ENCODE measurements at regions not wholly inside any gene's neighbourhood (a gene's known extent, or its start where the extent isn't known, plus 50 kb on each side); places are given as distances from the start of the nearest gene placed in this dataset.

DNA sequence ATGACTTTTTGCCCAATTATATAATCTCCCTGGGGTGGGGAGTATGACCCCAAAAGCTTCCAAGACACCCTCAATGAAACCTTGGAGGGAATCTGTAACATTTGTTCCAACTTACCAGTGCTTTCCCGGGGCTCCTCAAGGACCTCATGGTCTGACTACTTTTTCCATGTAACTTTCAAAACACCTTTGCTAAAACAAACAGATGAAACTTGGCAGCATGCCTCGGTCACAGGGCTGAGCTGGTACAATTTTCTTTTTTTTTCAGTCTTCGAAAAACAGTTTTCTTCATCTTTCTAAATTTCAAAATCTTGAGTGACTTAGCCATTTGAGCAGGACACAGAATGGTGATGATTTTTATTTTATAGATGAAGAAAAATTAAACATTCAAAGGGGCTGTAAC lies 241.2 kb downstream of the BMP7 start:
- H3K27ac ChIP-seq (ENCODE audit: low read depth, low read length, poor library complexity, severe bottlenecking) = no peak overlapping the region
- H3K9ac ChIP-seq (ENCODE audit: low read length) = no peak overlapping the region
- no peaks in the 10 kb centered on the region for H3K9me3 ChIP-seq (ENCODE audit: low read length)
- no peak overlapping the region for H3K4me2 ChIP-seq (ENCODE audit: low read length)
- no peak overlapping the region for H2AFZ ChIP-seq (ENCODE audit: low read length)
- no peaks in the 10 kb centered on the region for H3K79me2 ChIP-seq (ENCODE audit: insufficient read depth, low read length)
- no peaks in the 10 kb centered on the region for H3K4me1 ChIP-seq (ENCODE audit: insufficient read depth, low read length, severe bottlenecking)
- no peaks in the 10 kb centered on the region for H3K27me3 ChIP-seq (ENCODE audit: insufficient read depth, low read length)
- TF ChIP-seq EZH2 (IDR thresholded peaks at IDR 0.05; ENCODE audit: borderline replicate concordance, low read length) = no peak
- no peaks in the 10 kb centered on the region for H3K9me2 ChIP-seq (ENCODE audit: low read depth, low read length)
- H3F3A ChIP-seq (ENCODE audit: insufficient read depth, low read length) = no peaks in the 10 kb centered on the region
- H4K20me1 ChIP-seq (ENCODE audit: insufficient read depth, low read length) = no peaks in the 10 kb centered on the region
- H3K36me3 ChIP-seq (ENCODE audit: insufficient read depth, low read length) = no peaks in the 10 kb centered on the region
- no peak overlapping the region for H3K4me3 ChIP-seq (ENCODE audit: low read depth, low read length, poor library complexity, severe bottlenecking)

- no peaks in the 10 kb centered on the region for H4K20me1 ChIP-seq (ENCODE audit: insufficient read depth, low read length)
- no peaks in the 10 kb centered on the region for H3K79me2 ChIP-seq (ENCODE audit: insufficient read depth, low read length)
- no peak overlapping the region for H3K9ac ChIP-seq (ENCODE audit: low read length)
- no peaks in the 10 kb centered on the region for H3F3A ChIP-seq (ENCODE audit: insufficient read depth, low read length)
- no peaks in the 10 kb centered on the region for H3K27me3 ChIP-seq (ENCODE audit: insufficient read depth, low read length)
- no peak overlapping the region for H3K27ac ChIP-seq (ENCODE audit: low read depth, low read length, poor library complexity, severe bottlenecking)
- H2AFZ ChIP-seq (ENCODE audit: low read length) = no peak overlapping the region
- no peaks in the 10 kb centered on the region for H3K9me3 ChIP-seq (ENCODE audit: low read length)
- no peak for TF ChIP-seq EZH2 (IDR thresholded peaks at IDR 0.05; ENCODE audit: borderline replicate concordance, low read length)
- TF ChIP-seq, protein P1, sequence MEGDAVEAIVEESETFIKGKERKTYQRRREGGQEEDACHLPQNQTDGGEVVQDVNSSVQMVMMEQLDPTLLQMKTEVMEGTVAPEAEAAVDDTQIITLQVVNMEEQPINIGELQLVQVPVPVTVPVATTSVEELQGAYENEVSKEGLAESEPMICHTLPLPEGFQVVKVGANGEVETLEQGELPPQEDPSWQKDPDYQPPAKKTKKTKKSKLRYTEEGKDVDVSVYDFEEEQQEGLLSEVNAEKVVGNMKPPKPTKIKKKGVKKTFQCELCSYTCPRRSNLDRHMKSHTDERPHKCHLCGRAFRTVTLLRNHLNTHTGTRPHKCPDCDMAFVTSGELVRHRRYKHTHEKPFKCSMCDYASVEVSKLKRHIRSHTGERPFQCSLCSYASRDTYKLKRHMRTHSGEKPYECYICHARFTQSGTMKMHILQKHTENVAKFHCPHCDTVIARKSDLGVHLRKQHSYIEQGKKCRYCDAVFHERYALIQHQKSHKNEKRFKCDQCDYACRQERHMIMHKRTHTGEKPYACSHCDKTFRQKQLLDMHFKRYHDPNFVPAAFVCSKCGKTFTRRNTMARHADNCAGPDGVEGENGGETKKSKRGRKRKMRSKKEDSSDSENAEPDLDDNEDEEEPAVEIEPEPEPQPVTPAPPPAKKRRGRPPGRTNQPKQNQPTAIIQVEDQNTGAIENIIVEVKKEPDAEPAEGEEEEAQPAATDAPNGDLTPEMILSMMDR (IDR thresholded peaks at IDR 0.05; ENCODE audit: low read length) = no peak
- H3K4me1 ChIP-seq (ENCODE audit: insufficient read depth, low read length, severe bottlenecking) = no peaks in the 10 kb centered on the region
- no peaks in the 10 kb centered on the region for H3K36me3 ChIP-seq (ENCODE audit: insufficient read depth, low read length)
- H3K4me3 ChIP-seq (ENCODE audit: low read depth, low read length, poor library complexity, severe bottlenecking) = no peak overlapping the region
- H3K9me2 ChIP-seq (ENCODE audit: low read depth, low read length) = no peaks in the 10 kb centered on the region
- no peak overlapping the region for H3K4me2 ChIP-seq (ENCODE audit: low read length)
Measured at GRCh38 chr20:57025666-57026224, 240.7 kb downstream of the BMP7 start.

DNA sequence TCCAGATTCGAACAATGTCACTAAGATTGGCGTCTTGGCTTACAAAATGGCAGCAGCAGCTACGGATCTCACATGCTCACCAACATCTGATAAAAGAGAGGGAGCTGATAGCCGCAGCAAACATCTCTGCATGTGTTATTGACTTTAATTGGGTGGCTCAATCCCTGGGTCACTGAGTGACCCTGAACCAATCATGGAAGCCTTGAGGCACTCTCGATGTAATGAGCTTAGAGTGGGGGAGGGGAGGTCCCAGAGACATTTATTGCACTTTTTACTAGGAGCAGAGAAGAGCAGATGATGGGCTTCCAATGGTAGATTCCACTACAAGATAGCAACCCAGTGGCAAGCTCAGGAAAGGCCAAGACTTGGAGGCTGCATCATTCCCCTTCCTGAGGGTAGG lies 238.7 kb downstream of the BMP7 start:
- Histone ChIP-seq H3F3A (ENCODE audit: insufficient read depth, low read length) (no peaks in the 10 kb centered on the region), H3K9me3 (ENCODE audit: low read length) (no peaks in the 10 kb centered on the region), H3K4me3 (ENCODE audit: low read depth, low read length, poor library complexity, severe bottlenecking) (no peak overlapping the region), H3K4me2 (ENCODE audit: low read length) (no peak overlapping the region), H3K27me3 (ENCODE audit: insufficient read depth, low read length) (0 out of 2 replicates have a peak, but pooled peaks cover 2% of the 10 kb centered on the region), H3K79me2 (ENCODE audit: insufficient read depth, low read length) (no peaks in the 10 kb centered on the region), H3K9me2 (ENCODE audit: low read depth, low read length) (no peaks in the 10 kb centered on the region), H3K9ac (ENCODE audit: low read length) (no peak overlapping the region), H4K20me1 (ENCODE audit: insufficient read depth, low read length) (no peaks in the 10 kb centered on the region), H3K36me3 (ENCODE audit: insufficient read depth, low read length) (no peaks in the 10 kb centered on the region), H2AFZ (ENCODE audit: low read length) (no peak overlapping the region), H3K4me1 (ENCODE audit: insufficient read depth, low read length, severe bottlenecking) (no peaks in the 10 kb centered on the region), H3K27ac (ENCODE audit: low read depth, low read length, poor library complexity, severe bottlenecking) (no peak overlapping the region)
- TF ChIP-seq, protein P1 (IDR thresholded peaks at IDR 0.05; ENCODE audit: low read length) = no peak
- no peak for TF ChIP-seq EZH2 (IDR thresholded peaks at IDR 0.05; ENCODE audit: borderline replicate concordance, low read length)
